LNCAP (cell line): ENCODE measurements at regions not wholly inside any gene's neighbourhood (a gene's known extent, or its start where the extent isn't known, plus 50 kb on each side); places are given as distances from the start of the nearest gene placed in this dataset.

Source experiments
- TF ChIP-seq, protein P1 (sequence below): fragments of 450-650 bp; IDR thresholded peaks from 2 replicates; pipeline ENCODE4 v1.5.1; 2017; ENCODE audit warnings: mild to moderate bottlenecking

DNA sequence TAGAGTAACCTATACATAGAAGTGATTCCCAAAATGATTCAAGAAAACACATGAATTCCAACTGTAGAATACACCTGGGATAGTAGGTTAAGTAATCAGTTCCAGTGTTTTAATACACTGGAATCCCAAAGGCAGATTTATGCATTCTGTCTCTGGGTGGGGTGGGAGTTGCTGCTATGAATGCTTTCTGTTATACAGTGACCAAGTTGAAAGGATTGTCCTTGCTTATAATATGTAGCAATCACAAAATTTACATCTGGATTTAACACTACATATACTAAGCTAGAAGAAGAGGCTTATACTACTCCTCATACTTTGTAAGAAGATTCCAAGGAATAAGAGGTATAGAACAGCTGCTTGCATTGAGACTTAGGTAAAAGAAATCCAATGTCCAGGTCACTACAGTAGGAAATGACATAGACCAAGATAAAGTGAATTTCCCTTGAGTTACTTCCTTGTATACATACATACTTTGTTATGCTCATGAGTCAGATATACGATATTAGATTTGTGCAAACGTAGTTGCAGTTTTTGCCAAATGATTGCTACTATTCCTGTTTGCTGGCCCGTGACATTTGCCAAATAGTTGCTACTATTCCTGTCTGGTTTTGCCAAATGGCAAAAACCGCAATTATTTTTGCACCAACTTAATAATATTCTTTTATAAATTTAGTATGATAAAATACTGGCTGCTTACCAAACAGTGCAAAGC, 210.5 kb upstream of the DIAPH2 start:
- TF ChIP-seq, protein P1, sequence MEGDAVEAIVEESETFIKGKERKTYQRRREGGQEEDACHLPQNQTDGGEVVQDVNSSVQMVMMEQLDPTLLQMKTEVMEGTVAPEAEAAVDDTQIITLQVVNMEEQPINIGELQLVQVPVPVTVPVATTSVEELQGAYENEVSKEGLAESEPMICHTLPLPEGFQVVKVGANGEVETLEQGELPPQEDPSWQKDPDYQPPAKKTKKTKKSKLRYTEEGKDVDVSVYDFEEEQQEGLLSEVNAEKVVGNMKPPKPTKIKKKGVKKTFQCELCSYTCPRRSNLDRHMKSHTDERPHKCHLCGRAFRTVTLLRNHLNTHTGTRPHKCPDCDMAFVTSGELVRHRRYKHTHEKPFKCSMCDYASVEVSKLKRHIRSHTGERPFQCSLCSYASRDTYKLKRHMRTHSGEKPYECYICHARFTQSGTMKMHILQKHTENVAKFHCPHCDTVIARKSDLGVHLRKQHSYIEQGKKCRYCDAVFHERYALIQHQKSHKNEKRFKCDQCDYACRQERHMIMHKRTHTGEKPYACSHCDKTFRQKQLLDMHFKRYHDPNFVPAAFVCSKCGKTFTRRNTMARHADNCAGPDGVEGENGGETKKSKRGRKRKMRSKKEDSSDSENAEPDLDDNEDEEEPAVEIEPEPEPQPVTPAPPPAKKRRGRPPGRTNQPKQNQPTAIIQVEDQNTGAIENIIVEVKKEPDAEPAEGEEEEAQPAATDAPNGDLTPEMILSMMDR = no peak

DNA sequence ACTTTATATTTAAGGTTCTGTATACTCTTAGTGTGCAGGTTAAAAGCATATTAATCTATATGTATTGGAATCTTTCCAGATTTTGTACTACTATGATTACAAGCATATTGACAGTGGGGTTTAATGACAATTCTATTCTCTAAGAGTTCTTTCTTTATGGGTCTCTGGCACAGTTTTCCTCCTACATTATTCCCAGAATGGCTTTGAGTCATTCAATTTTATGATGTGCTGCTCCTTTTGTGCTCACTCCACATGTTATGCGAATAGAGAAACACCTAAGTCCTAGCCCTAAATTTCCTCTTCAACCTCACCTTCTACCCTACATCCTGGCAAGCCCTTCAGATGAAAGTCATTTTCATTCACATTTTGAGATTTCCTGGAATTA, 209.9 kb upstream of the DIAPH2 start:
- TF ChIP-seq, protein P1 = no peak

DNA sequence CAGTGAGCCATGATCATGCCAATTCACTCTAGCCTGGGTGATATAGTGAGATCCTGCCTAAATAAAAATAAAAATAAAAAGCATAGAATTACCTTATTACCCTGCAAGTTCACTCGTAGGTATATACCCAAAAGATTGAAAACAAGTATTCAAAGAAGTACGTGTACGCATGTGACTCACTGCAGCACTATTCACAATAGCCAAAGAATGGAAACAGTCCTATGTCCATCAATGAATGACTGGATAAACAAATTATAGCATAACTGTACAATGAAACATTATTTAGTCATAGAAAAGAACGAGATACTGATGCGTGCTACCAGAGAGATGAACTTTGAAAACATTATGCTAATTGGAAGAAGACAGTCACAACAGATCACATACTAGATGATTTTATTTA, 204.6 kb upstream of the DIAPH2 start:
- TF ChIP-seq, protein P1 = no peak

DNA sequence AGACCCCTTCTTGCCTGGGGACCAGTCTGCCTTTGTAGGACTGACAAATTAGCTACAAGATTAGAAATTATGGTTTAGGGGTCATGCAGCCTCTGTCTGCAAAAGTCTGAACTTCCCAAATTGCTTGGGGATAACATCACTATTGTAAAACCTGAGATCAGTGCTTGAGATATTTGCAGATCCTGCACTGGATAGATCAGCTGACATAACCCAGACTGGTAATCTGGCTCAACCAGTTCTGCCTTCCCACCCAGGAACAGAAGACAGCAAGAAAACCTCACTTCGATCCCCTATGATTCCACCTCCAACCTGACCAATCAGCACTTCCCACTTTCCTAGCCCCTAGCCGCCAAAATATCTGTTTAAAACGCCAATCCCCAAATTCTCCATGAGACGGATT, 202.8 kb upstream of the DIAPH2 start:
- TF ChIP-seq, protein P1 = no peak

DNA sequence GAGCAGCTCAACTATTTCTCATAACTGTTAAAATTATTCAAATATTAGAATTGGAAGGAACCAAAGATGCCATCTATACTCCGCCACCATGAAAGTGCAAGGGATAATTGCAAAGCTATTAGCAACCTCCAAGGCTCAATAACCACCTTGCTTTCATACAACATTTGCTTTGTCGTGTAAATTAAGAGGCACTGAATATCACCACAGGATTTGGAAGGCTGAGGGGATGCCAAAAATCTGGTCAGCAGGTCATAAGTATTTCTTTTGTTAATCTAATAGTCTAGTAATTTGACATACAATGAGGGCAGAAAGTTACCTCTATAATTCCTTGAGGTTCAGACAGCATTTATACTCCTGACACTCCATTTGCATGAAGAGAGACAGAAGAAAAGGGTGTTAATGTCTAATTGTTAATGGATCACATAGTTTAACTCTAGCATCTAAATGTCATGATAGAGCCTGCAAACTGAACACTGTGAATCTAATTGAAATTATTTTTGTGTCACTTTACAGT, 200.9 kb upstream of the DIAPH2 start:
- TF ChIP-seq, protein P1 = no peak

DNA sequence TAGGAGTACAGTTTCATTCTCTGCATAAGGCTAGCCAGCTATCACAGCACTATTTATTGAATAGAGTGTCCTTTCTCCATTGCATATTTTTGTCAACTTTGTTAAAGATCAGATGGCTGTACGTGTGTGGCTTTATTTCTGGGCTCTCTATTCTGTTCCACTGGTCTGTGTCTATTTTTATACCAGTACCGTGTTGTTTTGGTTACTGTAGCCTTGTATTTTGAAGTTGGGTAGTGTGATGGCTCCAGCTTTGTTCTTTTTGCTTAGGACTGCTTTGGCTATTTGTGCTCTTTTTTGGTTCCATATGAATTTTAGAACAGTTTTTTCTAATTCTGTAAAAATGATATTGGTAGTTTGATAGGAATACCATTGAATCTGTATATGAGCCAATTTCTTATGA, 182.1 kb upstream of the DIAPH2 start:
- TF ChIP-seq, protein P1 = no peak

DNA sequence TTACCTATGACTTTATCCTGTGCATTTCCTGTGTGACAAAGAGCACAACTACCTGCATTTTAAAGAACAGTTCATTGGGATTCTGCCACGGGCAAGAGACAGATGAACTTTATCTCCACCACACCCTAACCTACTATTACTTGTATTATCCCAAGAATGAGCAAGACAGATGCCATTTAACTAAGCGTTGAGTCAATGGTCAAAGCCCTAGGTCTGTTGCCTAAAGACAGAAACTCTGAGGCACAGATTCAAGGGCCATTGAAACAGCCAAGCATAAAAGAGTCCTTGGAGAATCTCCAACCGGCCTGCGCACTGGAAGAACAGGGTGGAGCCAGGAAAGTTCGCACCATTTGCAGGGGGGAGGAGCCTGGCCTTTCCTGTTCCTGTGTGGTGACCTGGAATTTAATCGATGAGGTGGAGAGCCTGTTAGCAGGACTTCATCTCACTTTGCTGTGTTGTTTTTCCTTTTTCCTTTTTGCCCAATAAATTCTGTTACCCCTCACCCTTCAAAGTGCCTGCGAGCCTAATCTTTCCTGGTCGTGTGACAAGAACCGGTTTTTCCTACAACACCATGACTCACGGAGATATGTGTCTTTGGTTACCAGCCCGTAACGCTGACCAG, 146.4 kb upstream of the DIAPH2 start:
- TF ChIP-seq, protein P1 = no peak
